BJ (cell line): ENCODE measurements at regions not wholly inside any gene's neighbourhood (a gene's known extent, or its start where the extent isn't known, plus 50 kb on each side); places are given as distances from the start of the nearest gene placed in this dataset.
"Not testable (repeated sequence)": the region's sequence is repeated elsewhere in the genome, so short reads cannot be mapped to it uniquely, and the experiment has no call there.

Experiments used
- CTCF ChIA-PET: fragments of 350-600 bp; formaldehyde crosslinking; extraction: SDS; loops from one replicate; lab custom pipeline; 2021; ENCODE audit warnings: antibody characterized with exemption, inconsistent platforms; lab: Yijun Ruan, JAX
- POLR2A ChIA-PET: fragments of 300-600 bp; sonication (Branson Sonifier 250); formaldehyde crosslinking; extraction: SDS; loops from one replicate; lab custom pipeline; 2021; ENCODE audit warnings: antibody characterized with exemption; lab: Charles Lee
- DNase-seq: peaks from one replicate; pipeline ENCODE4 v3.0.0-alpha.2; 2011; ENCODE audit warnings: low read depth
- H3K27me3 ChIP-seq: 2 replicates; pipeline ENCODE4 v1.6.0; 2011; ENCODE audit warnings: low read length; ENCODE audit not compliant: control insufficient read depth, insufficient read depth
- H3K36me3 ChIP-seq: 2 replicates; pipeline ENCODE4 v1.5.1; 2011; ENCODE audit warnings: low read length; ENCODE audit not compliant: control insufficient read depth, insufficient read depth
- H3K4me3 ChIP-seq: 2 replicates; pipeline ENCODE4 v1.5.1; 2011; ENCODE audit warnings: low read depth, mild to moderate bottlenecking, control low read depth, low read length
- TF ChIP-seq, protein P1 (sequence below): IDR thresholded peaks from 2 replicates; pipeline ENCODE4 v1.5.1; 2011; ENCODE audit warnings: low read depth, mild to moderate bottlenecking, control low read depth, inconsistent platforms, low read length, moderate library complexity; ENCODE audit not compliant: insufficient read depth

- POLR2A ChIA-PET, result no interaction called here
- TF ChIP-seq, protein P1, sequence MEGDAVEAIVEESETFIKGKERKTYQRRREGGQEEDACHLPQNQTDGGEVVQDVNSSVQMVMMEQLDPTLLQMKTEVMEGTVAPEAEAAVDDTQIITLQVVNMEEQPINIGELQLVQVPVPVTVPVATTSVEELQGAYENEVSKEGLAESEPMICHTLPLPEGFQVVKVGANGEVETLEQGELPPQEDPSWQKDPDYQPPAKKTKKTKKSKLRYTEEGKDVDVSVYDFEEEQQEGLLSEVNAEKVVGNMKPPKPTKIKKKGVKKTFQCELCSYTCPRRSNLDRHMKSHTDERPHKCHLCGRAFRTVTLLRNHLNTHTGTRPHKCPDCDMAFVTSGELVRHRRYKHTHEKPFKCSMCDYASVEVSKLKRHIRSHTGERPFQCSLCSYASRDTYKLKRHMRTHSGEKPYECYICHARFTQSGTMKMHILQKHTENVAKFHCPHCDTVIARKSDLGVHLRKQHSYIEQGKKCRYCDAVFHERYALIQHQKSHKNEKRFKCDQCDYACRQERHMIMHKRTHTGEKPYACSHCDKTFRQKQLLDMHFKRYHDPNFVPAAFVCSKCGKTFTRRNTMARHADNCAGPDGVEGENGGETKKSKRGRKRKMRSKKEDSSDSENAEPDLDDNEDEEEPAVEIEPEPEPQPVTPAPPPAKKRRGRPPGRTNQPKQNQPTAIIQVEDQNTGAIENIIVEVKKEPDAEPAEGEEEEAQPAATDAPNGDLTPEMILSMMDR, result no peak
- DNase-seq, result no peak
- H3K27me3 ChIP-seq, result no peaks in the 10 kb centered on the region
- CTCF ChIA-PET, result interaction anchor here (0.5 to 1.3 kb wide), 5 partner anchors 24 to 1534 kb away, joined by 3 to 5 read pairs (median 4); no protein-coding TSS in a partner anchor
- no peak overlapping the region for H3K4me3 ChIP-seq
- no peaks in the 10 kb centered on the region for H3K36me3 ChIP-seq
Observed at GRCh38 chr16:22691335-22691734, 122.6 kb upstream of the HS3ST2 start.

DNA sequence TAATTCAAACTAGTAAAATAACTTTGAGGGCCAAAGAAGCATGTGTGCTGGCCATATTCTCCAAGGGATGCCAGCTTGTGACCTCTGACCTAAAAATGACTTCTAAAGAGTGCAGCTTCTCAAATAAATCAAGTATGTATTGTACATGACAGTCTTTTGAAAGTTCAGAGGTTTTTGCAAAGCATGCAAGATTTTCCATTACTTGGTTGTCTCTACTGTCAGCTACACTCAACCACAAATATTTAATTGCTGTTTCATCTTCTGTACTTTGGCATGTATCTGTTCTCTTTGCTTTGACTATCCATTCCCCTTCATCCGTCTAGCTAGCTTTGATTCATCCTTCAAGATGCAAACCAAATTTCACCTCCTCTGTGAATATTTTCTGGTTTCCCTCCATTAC is 121.9 kb upstream of the HS3ST2 start:
- TF ChIP-seq, protein P1, result no peak
- Histone ChIP-seq H3K36me3 (no peaks in the 10 kb centered on the region), H3K4me3 (no peak overlapping the region), H3K27me3 (no peaks in the 10 kb centered on the region)
- CTCF ChIA-PET, result interaction anchor here (1.1 to 1.3 kb wide), 3 partner anchors 373 to 1535 kb away, joined by 4 to 5 read pairs (median 4); no protein-coding TSS in a partner anchor
- POLR2A ChIA-PET, result no interaction called here
- no peak for DNase-seq

GRCh38 chr16:22692916-22693637 is 120.9 kb upstream of the HS3ST2 start:
- TF ChIP-seq, protein P1, result no peak
- Histone ChIP-seq H3K36me3 (no peaks in the 10 kb centered on the region), H3K27me3 (no peaks in the 10 kb centered on the region), H3K4me3 (no peak overlapping the region)
- ChIA-PET CTCF (interaction anchor here (0.6 kb wide), 1 partner anchor 27 kb away, joined by 3 read pairs; no protein-coding TSS in a partner anchor), POLR2A (no interaction called here)
- DNase-seq, result no peak

DNA sequence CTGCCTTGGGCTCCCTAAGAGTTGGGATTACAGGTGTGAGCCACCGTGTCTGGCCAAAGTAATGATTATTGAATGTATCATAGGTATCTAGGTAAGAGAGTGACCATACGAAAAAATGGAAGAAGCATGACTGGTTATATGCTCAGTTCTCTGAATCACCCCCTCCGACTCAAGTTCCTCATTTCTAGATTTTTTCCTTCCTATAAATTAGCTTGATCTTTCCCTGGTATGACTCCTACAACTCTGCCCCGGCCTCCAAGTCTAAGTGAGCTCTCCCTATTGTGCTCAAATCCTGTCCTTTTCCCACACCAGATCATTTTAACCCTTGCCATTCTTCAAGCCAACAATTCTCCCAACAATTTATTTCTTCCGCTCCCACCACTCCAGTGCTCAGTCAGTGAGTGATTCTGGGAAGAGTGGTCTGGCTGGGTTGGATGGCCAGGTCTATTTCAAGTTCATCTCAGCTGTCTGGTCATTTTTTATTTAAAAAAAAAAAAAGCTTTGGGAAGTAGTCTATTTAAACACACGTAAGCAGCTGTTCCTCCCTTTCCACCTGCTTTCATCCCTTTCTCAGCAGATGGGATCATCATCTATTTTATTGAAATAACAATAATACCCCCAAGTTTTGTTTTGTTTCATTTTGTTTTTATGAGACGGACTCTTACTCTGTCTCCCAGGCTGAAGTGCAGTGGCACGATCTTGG is 120.2 kb upstream of the HS3ST2 start:
- ChIA-PET POLR2A (no interaction called here), CTCF (interaction anchor here (0.6 to 1.9 kb wide), 3 partner anchors 23 to 1393 kb away, joined by 3 to 6 read pairs (median 4); no protein-coding TSS in a partner anchor)
- TF ChIP-seq, protein P1, result no peak
- no peaks in the 10 kb centered on the region for H3K36me3 ChIP-seq
- no peak for DNase-seq
- H3K27me3 ChIP-seq, result no peaks in the 10 kb centered on the region
- no peak overlapping the region for H3K4me3 ChIP-seq

DNA sequence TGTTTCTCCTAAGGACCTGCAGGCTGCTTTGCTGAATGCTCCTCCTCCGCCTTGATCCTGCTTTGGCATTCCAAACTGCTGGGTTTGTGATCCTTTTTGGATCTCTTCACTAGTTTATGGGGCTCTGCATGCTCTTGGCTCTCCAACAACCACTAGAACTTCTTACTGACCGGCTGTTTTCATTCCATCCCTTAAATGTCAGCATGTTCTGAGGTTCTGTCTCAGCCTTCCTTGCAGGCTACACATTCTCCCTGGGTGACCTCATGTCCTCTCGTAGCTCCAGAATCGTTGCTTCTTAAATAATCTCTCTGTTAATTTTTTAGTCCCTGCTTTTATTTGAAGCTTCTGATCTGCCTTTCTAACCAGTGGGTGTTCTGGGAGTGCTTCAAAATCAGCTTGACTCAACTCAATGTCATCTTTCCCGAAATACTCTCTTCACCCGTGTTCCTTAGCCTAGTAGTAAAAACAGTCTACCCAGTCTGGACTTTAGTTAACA is 119.0 kb upstream of the HS3ST2 start:
- H3K36me3 ChIP-seq, result no peaks in the 10 kb centered on the region
- no peak overlapping the region for H3K4me3 ChIP-seq
- TF ChIP-seq, protein P1, result no peak
- no peaks in the 10 kb centered on the region for H3K27me3 ChIP-seq
- POLR2A ChIA-PET, result no interaction called here
- DNase-seq, result peak; percentile 90
- CTCF ChIA-PET, result interaction anchor here (0.6 to 1.9 kb wide), 3 partner anchors 1113 to 1804 kb away, joined by 3 to 6 read pairs (median 4); no protein-coding TSS in a partner anchor

- DNase-seq, H3K4me3 ChIP-seq, POLR2A ChIA-PET, H3K27me3 ChIP-seq, H3K36me3 ChIP-seq: not testable (repeated sequence)
- CTCF ChIA-PET, result interaction anchor here (0.6 to 1.9 kb wide), 3 partner anchors 1114 to 1805 kb away, joined by 3 to 6 read pairs (median 4); no protein-coding TSS in a partner anchor
Observed at GRCh38 chr16:22695773-22696172, 118.2 kb upstream of the HS3ST2 start.
